ENCODE measurements at regions not wholly inside any gene's neighbourhood (a gene's known extent, or its start where the extent isn't known, plus 50 kb on each side); places are given as distances from the start of the nearest gene placed in this dataset.

DNA sequence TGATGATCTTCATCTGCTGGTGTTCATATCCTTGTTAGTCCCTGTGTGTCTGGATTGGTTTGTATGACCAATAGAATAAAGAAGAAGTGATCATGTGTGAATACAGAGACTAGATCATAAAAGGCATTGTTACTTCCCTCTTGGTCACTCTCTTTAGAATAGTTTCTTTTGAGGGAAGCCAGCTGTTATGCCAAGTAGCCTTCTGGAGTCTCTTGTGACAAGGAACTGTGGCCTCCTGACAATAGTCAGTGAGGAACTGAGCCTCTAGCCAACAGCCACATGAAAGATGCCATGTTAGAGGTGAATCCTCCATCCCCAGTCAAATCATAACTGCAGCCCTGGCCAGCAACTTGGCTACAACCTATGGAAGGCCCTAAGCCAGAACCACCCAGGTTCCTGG is 63.0 kb upstream of the SMAD3 start:
- Histone ChIP-seq H3K79me1 (ENCODE audit: low read depth, low read length) (no peaks in the 10 kb centered on the region), H4K20me1 (replicated peaks in 1 of 2; ENCODE audit: control insufficient read depth in 1 of 2, insufficient read depth in 2 of 2, low read length in 2 of 2) (no peaks in the 10 kb centered on the region), H3K18ac (ENCODE audit: extremely low read depth, low read length) (no peak overlapping the region), H3K14ac (ENCODE audit: insufficient read length) (no peak overlapping the region), H4K5ac (ENCODE audit: insufficient read length, low read depth, low read length) (no peak overlapping the region), H2BK20ac (ENCODE audit: low read length) (no peak overlapping the region), H3K27me3 (replicated peaks in 1 of 4; ENCODE audit: control insufficient read depth in 3 of 4, extremely low read depth in 1 of 4, insufficient read depth in 3 of 4, low read length in 3 of 4) (no peaks in the 10 kb centered on the region; a peak in 1 of 7 replicates), H2BK120ac (replicated peaks; ENCODE audit: low read depth, low read length) (no peak overlapping the region), H3K9ac (replicated peaks in 1 of 4; ENCODE audit: extremely low read depth in 1 of 4, low read depth in 3 of 4, low read length in 3 of 4) (no peak overlapping the region), H3K79me2 (ENCODE audit: control insufficient read depth in 1 of 2, insufficient read depth in 2 of 2, low read length in 2 of 2) (no peaks in the 10 kb centered on the region), H3K56ac (replicated peaks; ENCODE audit: insufficient read length, low read depth, low read length) (no peak overlapping the region), H2AFZ (ENCODE audit: low read length) (no peak overlapping the region), H3K4ac (replicated peaks; ENCODE audit: insufficient read length, low read depth, low read length) (no peak overlapping the region), H2BK12ac (ENCODE audit: low read depth, low read length) (no peak overlapping the region), H3K36me3 (ENCODE audit: control insufficient read depth in 2 of 4, insufficient read depth in 4 of 4, low read length in 3 of 4) (no peaks in the 10 kb centered on the region), H2BK15ac (ENCODE audit: low read length) (no peak overlapping the region), H2AK5ac (ENCODE audit: low read depth, low read length) (no peak overlapping the region), H2BK5ac (ENCODE audit: low read depth, low read length) (no peak overlapping the region), H3K9me3 (ENCODE audit: insufficient read depth in 2 of 2, low read depth in 1 of 2, low read length in 1 of 2) (no peaks in the 10 kb centered on the region), H3K27ac (ENCODE audit: low read depth, low read length) (no peak overlapping the region), H4K8ac (ENCODE audit: extremely low read depth, insufficient read depth, low read length) (no peak overlapping the region), H3K4me3 (ENCODE audit: extremely low read depth in 1 of 4, insufficient read depth in 2 of 4, low read depth in 3 of 4, low read length in 4 of 4) (no peak overlapping the region), H3K4me2 (ENCODE audit: insufficient read depth in 1 of 2, low read depth in 2 of 2, low read length in 2 of 2) (no peak overlapping the region), H3K4me1 (replicated peaks in 1 of 4; ENCODE audit: control insufficient read depth in 3 of 4, insufficient read depth in 4 of 4, low read length in 3 of 4) (no peaks in the 10 kb centered on the region), H3K23ac (ENCODE audit: insufficient read length) (no peak overlapping the region), H3K23me2 (ENCODE audit: low read depth, low read length) (no peaks in the 10 kb centered on the region), H4K91ac (replicated peaks; ENCODE audit: insufficient read length, low read length) (no peak overlapping the region)
- FAIRE-seq (no peak), DNase-seq (ENCODE audit: low read depth in 1 of 2, low spot score in 2 of 2) (no peak)
- POLR2A ChIA-PET (ENCODE audit: partially characterized antibody) = interaction anchor here (1.6 kb wide), 1 partner anchor 42 kb away, joined by 3 read pairs; no protein-coding TSS in a partner anchor
- CTCF ChIA-PET (ENCODE audit: partially characterized antibody) = interaction anchor here (0.6 to 1.0 kb wide), 2 partner anchors 90 to 306 kb away, joined by 3 read pairs; no protein-coding TSS in a partner anchor
- TF ChIP-seq JUN (IDR thresholded peaks at IDR 0.05; ENCODE audit: low read depth, low read length) = no peak
- TF ChIP-seq, protein P1, sequence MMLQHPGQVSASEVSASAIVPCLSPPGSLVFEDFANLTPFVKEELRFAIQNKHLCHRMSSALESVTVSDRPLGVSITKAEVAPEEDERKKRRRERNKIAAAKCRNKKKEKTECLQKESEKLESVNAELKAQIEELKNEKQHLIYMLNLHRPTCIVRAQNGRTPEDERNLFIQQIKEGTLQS (IDR thresholded peaks at IDR 0.05; ENCODE audit: insufficient read depth, low read depth, low read length) = no peak
